ENCODE measurements at regions not wholly inside any gene's neighbourhood (a gene's known extent, or its start where the extent isn't known, plus 50 kb on each side); places are given as distances from the start of the nearest gene placed in this dataset.

DNA sequence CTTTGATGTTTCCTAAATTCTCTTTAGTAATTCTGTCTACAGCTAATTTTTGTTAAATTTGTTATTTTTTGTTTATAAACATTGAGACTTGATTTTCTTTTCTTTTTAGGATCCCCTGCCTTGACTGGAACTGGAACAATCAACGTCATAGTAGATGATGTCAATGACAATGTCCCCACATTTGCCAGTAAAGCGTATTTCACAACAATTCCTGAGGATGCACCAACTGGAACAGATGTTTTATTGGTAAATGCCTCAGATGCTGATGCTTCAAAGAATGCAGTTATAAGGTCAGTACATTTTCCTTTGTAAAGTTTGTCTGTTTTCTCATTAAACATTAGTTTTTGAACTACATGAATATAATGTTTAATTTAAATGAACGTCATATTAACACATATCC lies 119.4 kb downstream of the FAT4 start:
- DNase-seq: no peak

DNA sequence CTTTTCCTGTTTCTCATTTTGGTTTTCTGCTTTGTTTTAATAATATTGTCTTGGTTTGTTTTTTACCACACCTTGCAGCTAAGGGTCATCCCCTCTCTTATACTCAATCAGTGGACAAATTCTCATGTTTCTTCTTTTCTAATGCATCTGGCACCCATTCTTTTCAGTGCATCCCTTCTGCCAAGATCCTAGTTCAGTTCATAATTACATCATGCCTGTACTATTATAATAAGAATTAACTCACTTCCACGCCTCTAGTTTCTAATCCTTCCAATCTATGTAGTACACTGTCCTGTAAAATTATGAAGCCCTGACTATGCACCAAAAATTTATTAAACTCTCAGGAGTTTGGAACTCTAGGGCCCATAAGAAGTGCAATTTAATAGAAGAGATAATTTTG lies 126.1 kb downstream of the FAT4 start:
- DNase-seq: no peak

DNA sequence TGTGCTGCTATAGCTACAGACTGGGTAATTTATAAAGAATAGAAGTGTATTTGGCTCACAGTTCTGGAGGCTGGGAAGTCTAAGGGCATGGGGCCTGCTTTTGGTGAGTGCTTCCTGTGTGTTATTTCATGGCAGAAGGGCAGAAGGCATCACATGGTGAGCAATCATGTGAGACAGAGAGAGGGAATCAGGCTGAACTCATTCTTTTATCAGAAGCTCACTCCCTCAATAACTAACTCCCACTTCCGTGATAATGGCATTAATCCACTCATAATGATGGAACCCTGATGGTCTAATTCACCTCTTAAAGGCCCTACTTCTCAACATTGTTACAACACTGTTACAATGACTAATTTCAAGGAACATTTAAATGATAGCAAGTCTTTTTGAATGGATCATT lies 129.4 kb downstream of the FAT4 start:
- DNase-seq: no peak

DNA sequence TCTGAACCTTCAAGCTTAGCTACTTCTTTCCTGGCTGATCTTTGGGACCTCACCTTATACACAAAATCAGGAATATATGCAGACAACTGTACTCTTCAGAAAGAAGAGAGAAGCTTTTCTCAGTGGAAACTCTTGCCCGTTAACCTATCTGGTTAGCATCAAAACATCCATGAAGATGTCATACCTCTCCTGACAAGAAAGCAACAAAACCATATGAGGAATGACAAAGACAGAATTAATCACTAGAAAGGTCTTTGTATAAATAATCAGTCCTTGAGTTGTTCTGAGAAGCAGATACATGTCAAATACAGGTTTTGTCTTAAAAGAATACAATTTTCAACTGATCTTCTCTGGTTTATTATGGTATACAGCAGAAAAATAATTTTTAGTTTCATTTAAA lies 130.8 kb downstream of the FAT4 start:
- DNase-seq: no peak

DNA sequence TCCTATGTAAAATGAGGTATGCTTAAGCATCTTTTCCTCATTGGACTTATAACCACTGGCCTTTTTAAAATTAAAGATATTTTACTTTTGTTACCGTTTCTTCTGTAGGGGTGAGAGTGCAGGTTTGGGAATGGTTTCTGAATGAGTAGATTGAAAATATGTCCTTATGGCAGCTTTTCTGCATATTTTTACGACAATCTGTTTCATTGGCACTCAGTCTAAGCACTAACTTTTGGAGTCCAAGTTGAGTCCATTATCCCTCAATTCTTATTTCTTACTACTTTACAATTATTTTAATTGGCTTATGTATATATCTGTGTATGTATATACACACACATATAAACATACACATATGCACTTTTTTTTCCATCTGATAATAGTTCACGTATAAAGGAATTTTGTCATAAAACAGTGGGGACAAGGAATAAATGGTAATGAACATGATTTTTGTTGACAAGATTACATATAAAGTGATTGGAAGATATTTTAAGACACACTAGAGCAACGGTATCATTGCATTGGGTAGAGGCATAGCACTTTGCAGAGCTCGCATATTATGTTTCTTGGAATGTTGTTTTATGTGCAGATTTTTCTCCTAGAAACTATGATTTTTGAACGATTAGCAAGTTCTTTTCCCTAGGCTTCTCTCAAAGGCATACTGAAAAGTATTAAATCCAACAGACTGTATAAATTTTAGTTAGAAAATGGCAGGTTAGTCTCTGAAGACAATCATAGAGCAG lies 133.0 kb downstream of the FAT4 start:
- DNase-seq: no peak

DNA sequence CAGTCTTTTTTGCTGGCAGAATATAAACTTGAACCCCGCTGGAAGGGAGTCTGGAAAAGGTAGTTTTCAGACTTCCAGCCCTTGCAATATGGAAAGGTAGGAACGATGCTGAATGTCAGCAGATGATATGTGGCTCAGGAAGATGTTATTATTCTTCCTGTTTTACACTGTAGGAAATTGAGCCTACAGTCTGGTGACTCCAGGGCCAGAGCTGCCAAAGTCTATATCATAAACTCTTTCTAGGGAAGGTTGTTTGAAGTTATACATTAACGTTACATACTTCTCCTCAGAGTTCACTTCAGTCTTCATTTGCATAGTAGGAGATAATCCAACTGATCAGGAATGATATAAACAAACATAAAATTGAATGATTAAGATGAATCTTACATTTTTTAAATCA lies 141.3 kb downstream of the FAT4 start:
- no peak for DNase-seq

DNA sequence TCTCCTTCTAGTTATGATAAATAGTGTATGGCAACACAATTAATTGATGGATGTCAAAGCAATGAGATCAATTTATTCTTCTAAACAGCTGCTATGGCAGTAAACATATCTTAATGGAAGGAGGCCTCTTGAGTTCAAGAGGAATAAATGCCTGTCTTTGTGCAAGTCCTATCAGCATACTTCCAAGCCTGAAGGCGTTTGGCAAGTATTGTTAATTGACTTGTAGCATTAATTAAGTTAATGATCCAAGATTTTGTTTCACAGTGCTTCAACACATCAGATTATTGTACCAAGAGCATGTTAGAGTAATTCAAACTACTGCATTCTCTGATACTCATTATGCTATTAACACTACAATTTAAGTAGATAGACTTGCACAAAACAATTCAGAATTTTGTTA lies 144.8 kb downstream of the FAT4 start:
- DNase-seq: no peak

DNA sequence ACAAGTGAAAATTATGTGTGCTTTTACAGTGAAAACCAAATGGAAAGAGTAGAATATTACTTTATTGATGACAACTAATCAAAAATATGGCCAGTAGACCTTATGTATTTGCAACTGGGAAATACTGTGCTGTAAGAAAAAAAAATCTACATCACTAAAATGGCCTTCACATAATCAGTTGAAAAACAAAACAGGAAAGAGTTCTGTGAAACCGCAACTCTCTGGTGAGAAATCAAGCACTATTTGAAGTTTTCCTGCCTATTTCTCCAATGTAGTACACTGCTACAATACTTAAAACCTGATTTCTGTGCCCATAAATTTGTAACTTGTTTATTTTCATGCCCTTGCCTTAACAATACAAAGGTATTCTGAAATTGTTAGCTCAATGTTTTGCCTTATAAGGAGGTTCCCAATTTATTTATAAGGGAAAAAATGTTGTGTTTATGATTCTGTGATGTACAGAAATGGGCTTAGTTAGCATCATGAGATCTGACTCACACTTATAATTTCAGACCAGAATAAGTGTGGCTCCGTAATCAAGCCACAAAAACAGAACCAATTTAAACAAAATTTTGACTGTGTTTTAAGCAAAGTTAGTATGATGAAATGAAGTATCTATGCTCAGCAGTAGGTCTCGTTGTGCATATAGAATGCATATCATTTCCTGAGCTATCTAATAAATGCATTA lies 147.1 kb downstream of the FAT4 start:
- no peak for DNase-seq

DNA sequence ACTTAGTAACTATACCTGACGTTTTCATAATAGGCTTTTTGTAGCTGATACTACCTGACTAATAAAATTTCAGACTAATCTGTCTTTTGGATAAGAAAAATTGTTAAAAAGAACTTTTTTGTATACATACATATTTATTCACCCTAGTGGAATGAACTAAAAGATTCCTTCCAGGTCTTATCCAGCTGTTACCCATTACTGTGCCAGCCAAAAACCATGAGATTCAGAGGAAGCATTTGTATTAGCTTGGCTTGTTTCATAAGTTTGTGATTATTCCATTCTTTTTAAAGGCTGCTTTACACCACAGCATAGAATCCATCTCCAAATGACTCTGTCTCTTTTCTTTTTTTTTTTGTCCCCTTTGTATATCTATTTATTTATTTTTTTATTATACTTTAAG lies 149.4 kb downstream of the FAT4 start:
- no peak for DNase-seq

DNA sequence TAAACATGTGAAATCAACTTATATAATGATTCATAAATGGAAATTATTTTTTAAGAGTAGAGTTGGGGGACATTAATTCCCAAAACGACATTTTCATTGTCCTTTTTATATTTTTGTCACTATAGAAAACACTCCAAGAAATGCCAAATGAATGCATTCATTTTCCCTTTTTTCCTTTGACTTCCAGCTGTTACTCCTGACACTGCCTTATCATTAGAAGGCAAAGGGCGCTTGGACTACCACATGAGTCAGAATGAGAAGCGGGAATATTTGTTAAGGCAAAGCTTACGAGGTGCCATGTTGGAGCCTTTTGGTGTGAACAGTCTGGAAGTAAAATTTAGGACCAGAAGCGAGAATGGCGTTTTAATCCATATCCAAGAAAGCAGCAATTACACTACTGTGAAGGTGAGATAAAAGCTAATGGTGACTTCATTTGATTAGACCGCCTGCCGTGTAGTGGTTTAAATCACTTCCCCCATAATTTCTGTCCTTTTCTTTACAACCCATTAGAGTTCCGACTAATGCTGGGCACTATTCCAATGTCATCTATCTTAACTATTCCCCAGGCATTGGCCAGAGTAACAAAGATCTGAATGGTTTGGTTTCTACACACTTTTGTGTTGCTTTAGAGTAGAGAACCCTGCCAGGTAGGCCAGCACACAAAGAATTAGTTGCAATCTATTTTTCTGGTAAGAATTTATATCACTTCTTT lies 166.7 kb downstream of the FAT4 start:
- no peak for DNase-seq

DNA sequence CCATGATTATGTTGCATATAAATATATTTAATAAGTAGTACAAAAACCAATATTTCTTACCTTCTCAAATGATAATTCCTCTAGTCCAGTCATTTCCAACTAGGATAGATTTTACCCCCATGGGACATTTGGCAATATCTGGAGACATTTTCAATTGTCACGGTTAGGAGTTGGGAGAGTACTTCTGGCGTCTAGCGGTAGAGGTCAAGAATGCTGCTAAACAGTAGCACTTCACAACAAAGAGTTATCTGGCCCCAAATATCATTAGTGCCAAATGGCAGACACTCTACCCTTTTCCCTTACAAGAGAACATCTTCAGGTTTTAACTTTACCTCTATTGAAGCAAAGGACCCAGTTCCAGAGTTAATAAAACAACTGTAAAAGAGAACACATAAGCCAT lies 168.1 kb downstream of the FAT4 start:
- no peak for DNase-seq

DNA sequence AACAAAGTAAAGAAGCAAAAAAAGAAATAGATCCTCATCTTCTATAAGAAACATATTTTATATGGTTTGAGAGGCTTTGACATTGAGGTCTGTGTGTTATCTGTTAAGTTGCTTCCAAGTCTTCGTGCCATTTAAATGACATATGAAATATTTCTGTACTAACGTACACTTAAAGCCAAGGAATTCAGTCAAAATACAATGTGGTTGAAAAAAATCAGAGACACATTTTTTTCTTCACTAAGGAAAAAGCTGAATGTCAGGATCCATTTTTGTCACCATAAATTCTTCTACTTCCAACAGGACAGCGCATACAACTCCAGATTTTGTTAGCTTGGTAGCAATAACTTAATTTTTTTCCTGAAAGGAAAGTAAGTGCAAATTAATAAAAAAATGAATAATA lies 168.5 kb downstream of the FAT4 start:
- no peak for DNase-seq

DNA sequence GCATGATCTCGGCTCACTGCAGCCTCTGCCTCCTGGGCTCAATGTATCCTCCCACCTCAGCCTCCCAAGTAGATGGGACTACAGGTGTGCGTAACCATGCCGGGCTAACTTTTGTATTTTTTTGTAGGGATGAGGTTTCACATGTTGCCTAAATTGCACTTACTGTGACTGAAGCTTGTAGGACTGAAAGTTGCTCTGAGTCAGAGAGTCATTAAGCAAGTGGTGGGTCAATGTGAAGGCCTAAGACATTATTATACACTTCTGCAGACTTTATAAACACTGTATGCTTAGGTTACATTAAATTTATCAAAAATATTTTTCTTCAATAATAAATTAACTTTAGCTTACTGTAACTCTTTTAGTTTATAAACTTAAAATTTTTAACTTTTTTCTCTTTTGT lies 170.2 kb downstream of the FAT4 start:
- no peak for DNase-seq

DNA sequence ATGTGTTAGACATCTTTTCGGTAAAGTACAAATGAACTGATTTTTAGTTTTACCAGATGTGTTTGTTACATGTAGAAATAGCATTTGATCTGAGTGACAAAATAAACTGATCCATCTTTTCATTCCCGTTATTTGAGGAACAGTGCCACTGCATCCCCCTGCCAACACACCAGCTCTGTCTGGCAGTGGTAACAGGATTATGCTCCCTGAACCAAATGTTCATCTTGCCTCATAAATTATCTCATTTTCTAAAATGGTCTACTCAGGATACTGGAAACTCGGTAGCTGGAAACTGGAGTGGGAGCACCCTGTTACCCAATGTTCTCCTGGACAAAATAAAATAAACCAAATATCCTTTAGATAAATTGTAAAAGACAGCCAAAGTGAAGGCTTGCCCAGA lies 171.6 kb downstream of the FAT4 start:
- no peak for DNase-seq

DNA sequence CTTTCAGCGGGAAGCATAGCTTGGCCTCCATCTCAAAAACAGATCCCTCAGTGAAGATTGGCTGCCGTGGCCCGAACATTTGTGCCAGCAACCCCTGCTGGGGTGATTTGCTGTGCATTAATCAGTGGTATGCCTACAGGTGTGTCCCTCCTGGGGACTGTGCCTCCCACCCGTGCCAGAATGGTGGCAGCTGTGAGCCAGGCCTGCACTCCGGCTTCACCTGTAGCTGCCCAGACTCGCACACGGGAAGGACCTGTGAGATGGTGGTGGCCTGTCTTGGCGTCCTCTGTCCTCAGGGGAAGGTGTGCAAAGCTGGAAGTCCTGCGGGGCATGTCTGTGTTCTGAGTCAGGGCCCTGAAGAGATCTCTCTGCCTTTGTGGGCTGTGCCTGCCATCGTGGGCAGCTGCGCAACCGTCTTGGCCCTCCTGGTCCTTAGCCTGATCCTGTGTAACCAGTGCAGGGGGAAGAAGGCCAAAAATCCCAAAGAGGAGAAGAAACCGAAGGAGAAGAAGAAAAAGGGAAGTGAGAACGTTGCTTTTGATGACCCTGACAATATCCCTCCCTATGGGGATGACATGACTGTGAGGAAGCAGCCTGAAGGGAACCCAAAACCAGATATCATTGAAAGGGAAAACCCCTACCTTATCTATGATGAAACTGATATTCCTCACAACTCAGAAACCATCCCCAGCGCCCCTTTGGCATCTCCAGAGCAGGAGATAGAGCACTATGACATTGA lies 175.4 kb downstream of the FAT4 start:
- DNase-seq: no peak

DNA sequence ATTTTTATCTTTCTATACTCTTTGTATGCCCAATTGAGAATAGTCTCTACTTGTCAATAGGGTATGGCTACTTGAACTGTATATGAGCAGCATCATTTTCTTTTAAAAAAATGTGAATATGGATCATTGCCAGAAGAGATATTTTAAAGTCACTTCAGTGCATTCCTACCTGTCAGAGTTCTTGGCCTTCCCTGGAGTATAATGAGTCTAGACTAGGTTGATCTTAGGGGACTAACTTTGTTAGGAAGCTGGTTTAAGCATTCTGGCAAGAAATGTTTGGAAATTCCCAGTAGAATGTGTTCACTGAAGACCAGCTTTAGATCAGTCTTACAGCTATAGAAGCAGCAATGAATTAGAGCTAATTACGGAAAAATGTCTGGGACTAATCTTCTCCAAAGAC lies 178.2 kb downstream of the FAT4 start:
- no peak for DNase-seq

DNA sequence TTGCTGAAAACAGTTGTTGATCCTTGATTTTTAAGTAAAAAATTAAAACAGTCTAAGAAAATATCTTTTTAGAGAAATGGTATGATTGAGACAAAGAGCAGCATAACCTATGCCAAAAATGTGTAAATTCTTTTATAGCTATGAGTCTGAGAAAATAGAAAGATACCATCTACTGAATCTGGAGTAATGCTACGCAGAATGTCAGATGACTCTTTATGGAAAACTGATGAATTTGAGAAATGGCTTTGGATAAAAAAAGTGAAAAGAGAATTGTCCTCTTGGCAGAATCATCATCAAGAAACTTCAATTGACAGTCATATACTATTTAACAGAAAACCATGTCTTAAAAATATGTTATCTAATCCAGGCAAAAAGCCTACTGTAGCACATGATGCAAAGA lies 183.1 kb downstream of the FAT4 start:
- no peak for DNase-seq

DNA sequence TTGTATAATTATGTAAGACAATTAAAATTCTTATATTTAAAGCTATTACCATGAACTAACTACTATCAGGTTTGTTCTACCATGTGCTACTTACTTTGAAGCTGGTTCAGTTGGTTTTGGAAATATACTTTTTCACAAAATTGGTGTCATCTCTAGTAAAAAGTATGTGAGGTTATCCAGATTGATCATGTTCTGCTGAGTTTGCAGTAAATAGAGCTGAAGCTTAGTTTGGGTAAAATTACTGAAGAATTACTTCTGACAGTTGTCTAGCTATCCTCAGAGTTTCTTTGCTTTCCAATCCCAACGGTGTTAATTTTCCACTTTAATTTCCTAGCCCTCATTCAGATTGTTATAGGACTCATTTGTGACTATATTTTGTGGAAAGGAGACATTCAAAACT lies 184.2 kb downstream of the FAT4 start:
- DNase-seq: no peak

DNA sequence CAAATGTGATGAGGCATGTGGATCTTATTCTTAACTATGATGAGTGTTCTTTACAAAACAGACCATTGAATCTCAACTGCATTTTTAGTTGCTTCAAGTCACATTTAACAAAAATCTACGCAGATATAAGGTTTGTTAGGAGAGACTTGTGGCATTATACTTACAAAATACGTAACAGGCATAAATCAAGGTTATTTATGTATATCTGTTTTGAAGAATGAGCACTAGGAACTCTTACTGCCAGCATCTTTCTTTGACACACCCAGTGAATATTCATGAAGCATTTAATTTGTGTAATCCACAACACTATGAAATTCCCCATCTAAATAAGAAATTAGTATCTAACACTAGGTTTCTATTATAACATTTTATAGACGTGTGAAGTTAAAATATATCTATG lies 186.3 kb downstream of the FAT4 start:
- DNase-seq: no peak

DNA sequence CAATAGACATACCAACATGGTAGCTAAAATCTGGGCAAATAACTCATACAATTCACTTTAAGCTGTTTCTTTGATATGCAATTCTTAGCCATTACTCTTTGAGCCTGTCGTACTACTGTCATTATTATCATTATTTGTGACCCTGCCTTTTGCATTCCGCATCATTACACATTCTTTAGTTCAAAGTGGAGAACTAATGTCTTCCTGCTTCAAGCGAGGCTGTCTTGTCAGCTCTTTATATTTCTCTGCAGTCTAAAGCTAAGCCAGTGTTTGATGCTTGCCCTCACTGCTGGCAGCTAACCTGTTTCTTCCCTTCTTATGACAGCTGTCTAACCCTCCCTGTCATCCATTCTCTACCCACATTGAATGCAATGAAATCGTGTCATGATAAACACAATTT lies 186.8 kb downstream of the FAT4 start:
- no peak for DNase-seq

DNA sequence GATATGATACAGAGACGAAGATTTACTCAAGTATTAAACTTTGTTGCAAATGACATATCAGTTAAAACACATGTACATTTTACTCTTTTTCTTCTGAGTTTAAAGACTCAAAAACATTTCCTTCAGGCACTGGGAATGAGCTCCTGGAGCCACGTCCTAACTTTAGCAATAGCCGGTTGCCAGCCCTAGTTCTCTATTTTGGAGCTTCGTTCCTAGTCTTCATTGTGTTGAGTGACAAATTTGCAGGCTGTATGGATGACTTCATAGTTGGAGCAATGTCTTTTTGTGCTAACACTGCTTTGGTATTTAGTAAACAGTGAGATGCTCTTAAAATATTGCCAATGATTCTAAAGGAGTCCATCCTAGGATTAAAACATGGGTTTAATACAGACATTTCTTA lies 190.9 kb downstream of the FAT4 start:
- no peak for DNase-seq

DNA sequence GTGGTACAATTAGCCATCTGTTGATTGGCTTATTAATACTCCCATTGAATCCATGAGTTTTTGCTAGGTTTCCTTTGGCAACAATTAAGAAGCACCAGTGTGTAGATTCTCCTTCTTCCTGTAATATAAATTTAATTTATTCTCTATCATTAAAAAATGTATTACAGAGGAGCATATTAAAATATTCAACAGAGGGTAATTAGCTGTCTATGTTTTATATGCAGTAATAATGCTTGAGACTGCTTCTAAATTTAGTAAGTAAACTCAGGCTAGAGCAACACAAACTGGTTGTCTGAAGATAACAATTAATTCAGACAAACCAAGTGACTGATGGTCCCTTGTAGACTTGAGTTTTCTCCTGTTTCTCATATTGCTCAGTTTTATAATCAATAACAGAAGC lies 192.4 kb downstream of the FAT4 start:
- DNase-seq: no peak
